ENCODE measurements at regions not wholly inside any gene's neighbourhood (a gene's known extent, or its start where the extent isn't known, plus 50 kb on each side); places are given as distances from the start of the nearest gene placed in this dataset.

- no peak for DNase-seq
- CTCF ChIA-PET: no interaction called here
- POLR2A ChIA-PET: no interaction called here
- H3K36me3 Mint-ChIP-seq (ENCODE audit: low read depth): no peaks in the 10 kb centered on the region
- no peaks in the 10 kb centered on the region for H3K9me3 Mint-ChIP-seq
- no peak for TF ChIP-seq CTCF (IDR thresholded peaks at IDR 0.05)
- no peak overlapping the region for H3K4me3 Mint-ChIP-seq
- intact Hi-C loops (cut with micrococcal nuclease): no loop called here
- no peak overlapping the region for H3K27ac Mint-ChIP-seq
- no peaks in the 10 kb centered on the region for H3K27me3 Mint-ChIP-seq
- H3K4me1 Mint-ChIP-seq: no peaks in the 10 kb centered on the region
- no peak for ATAC-seq (ENCODE audit: low read depth)
These were observed 240.5 kb upstream of the RNF32 start for GRCh38 chr7:156400046-156400445.

- Mint-ChIP-seq H3K27ac (no peak overlapping the region), H3K36me3 (ENCODE audit: low read depth) (no peaks in the 10 kb centered on the region), H3K27me3 (no peaks in the 10 kb centered on the region), H3K4me3 (no peak overlapping the region), H3K9me3 (no peaks in the 10 kb centered on the region), H3K4me1 (no peaks in the 10 kb centered on the region)
- no peak for TF ChIP-seq CTCF (IDR thresholded peaks at IDR 0.05)
- DNase-seq (no peak), ATAC-seq (ENCODE audit: low read depth) (no peak)
- intact Hi-C loops (cut with micrococcal nuclease): no loop called here
- POLR2A ChIA-PET: no interaction called here
- CTCF ChIA-PET: no interaction called here
These were observed 243.3 kb upstream of the RNF32 start for GRCh38 chr7:156397249-156397648.

GRCh38 chr7:156389116-156389692 is 251.4 kb upstream of the RNF32 start:
- Mint-ChIP-seq H3K4me1 (no peaks in the 10 kb centered on the region), H3K4me3 (no peak overlapping the region), H3K27me3 (peaks cover 2% of the 10 kb centered on the region), H3K27ac (no peak overlapping the region), H3K9me3 (peaks cover 2% of the 10 kb centered on the region), H3K36me3 (ENCODE audit: low read depth) (no peaks in the 10 kb centered on the region)
- no peak for ATAC-seq (ENCODE audit: low read depth)
- DNase-seq: no peak
- CTCF ChIA-PET: no interaction called here
- TF ChIP-seq CTCF (IDR thresholded peaks at IDR 0.05): no peak
- intact Hi-C loops (cut with micrococcal nuclease): no loop called here
- POLR2A ChIA-PET: no interaction called here

GRCh38 chr7:156386097-156386496 is 254.5 kb upstream of the RNF32 start:
- DNase-seq (no peak), ATAC-seq (ENCODE audit: low read depth) (no peak)
- ChIA-PET CTCF (no interaction called here), POLR2A (no interaction called here)
- peaks cover 2% of the 10 kb centered on the region for H3K27me3 Mint-ChIP-seq
- no peak overlapping the region for H3K27ac Mint-ChIP-seq
- H3K9me3 Mint-ChIP-seq: no peaks in the 10 kb centered on the region
- no peaks in the 10 kb centered on the region for H3K36me3 Mint-ChIP-seq (ENCODE audit: low read depth)
- H3K4me1 Mint-ChIP-seq: no peaks in the 10 kb centered on the region
- intact Hi-C loops (cut with micrococcal nuclease): no loop called here
- TF ChIP-seq CTCF (IDR thresholded peaks at IDR 0.05): no peak
- H3K4me3 Mint-ChIP-seq: no peak overlapping the region

- CTCF ChIA-PET: no interaction called here
- ATAC-seq (ENCODE audit: low read depth): no peak
These were observed 255.9 kb upstream of the RNF32 start for GRCh38 chr7:156384706-156385105.

More at GRCh38 chr7:156384706-156385105, 255.9 kb upstream of the RNF32 start:
- POLR2A ChIA-PET: no interaction called here
- Mint-ChIP-seq H3K4me3 (no peak overlapping the region), H3K4me1 (no peaks in the 10 kb centered on the region), H3K9me3 (no peaks in the 10 kb centered on the region), H3K27ac (no peak overlapping the region), H3K27me3 (peaks cover 2% of the 10 kb centered on the region), H3K36me3 (ENCODE audit: low read depth) (no peaks in the 10 kb centered on the region)
- TF ChIP-seq CTCF (IDR thresholded peaks at IDR 0.05): no peak
- intact Hi-C loops (cut with micrococcal nuclease): no loop called here
- no peak for DNase-seq

Data from activated B cell treated with CpG ODN at 0.5 μM for 24 hours (primary cell).